ENCODE measurements at regions not wholly inside any gene's neighbourhood (a gene's known extent, or its start where the extent isn't known, plus 50 kb on each side); places are given as distances from the start of the nearest gene placed in this dataset.

DNA sequence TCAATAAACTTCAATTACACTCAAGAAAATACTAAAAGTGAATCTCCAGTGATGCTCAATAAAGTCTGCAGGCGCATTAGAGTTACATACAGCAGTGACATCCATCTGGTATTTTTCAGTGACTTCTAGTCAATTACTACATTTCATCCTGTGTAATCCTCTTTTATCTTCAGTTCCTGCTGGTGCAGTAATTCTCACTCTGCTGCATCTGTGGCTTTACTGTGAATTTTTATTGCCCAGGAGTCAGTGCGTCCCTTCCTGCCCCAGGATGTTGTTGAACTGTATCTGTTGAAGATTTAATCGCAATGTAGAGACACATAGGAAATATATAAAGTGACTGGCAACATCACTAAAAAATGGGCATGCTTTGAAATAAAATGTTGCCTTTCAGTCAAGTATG, 196.3 kb upstream of the TMTC4 start:
- Histone ChIP-seq H3K36me3 (ENCODE audit: insufficient read depth) (no peaks in the 10 kb centered on the region), H3K4me3 (ENCODE audit: low read depth, low read length) (no peak overlapping the region), H3K27ac (ENCODE audit: low read depth) (no peak overlapping the region), H3K4me1 (ENCODE audit: insufficient read depth) (no peaks in the 10 kb centered on the region)
- no peak for DNase-seq (ENCODE audit: extremely low spot score)
- 25% methylated on average over 3 of the region's 3 CpGs for WGBS

DNA sequence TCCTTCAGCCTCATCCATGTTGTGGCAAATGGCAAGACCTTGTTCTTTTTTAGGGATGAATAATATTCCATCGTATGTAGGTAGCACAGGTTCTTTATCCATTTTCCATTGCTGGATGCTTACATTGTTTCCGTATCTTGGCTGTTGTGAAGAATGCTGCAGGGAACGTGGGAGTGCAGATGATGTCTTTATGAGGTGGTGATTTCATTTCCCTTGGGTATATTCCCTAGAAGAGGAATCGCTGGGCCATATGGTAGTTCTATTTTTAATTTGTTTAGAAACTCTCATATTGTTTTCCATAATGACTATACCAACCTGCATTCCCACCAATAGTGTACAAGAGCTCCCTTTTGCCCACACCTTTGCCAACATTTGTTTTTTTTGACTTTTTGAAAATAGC, 186.3 kb upstream of the TMTC4 start:
- no peak overlapping the region for H3K4me3 ChIP-seq (ENCODE audit: low read depth, low read length)
- no peaks in the 10 kb centered on the region for H3K36me3 ChIP-seq (ENCODE audit: insufficient read depth)
- DNase-seq (ENCODE audit: extremely low spot score) = no peak
- H3K4me1 ChIP-seq (ENCODE audit: insufficient read depth) = no peaks in the 10 kb centered on the region
- H3K27ac ChIP-seq (ENCODE audit: low read depth) = no peak overlapping the region
- WGBS = 39% methylated on average over 4 of the region's 4 CpGs

GRCh38 chr13:100859861-100860260, 185.3 kb upstream of the TMTC4 start:
- no peak overlapping the region for H3K4me3 ChIP-seq (ENCODE audit: low read depth, low read length)
- H3K36me3 ChIP-seq (ENCODE audit: insufficient read depth) = no peaks in the 10 kb centered on the region
- no peak overlapping the region for H3K27ac ChIP-seq (ENCODE audit: low read depth)
- H3K4me1 ChIP-seq (ENCODE audit: insufficient read depth) = no peaks in the 10 kb centered on the region
- DNase-seq (ENCODE audit: extremely low spot score) = no peak
- 87% methylated on average over 5 of the region's 5 CpGs for WGBS

DNA sequence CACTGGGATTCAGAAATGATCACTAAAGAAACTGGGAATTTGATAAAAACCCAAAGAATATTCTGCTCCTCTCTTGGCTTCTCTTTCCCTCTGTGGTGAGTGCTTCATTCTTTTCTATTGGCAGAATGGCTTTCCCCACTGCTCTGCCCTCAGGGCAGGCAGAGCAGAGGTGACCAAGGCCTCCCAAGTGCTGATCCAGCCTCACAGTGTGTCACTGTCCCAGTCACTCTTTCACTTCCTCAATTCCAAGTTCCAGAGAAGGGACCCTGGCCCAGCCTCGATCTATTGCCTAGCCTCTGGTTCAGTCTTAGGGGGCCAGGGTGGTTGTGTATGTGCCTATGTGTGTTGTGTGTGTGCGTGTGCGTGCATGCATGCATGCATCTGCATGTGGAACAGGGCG, 180.6 kb upstream of the TMTC4 start:
- H3K36me3 ChIP-seq (ENCODE audit: insufficient read depth) = no peaks in the 10 kb centered on the region
- H3K27ac ChIP-seq (ENCODE audit: low read depth) = no peak overlapping the region
- H3K4me3 ChIP-seq (ENCODE audit: low read depth, low read length) = no peak overlapping the region
- WGBS = 94% methylated on average over 4 of the region's 4 CpGs
- H3K4me1 ChIP-seq (ENCODE audit: insufficient read depth) = no peaks in the 10 kb centered on the region
- no peak for DNase-seq (ENCODE audit: extremely low spot score)

GRCh38 chr13:100854006-100854405, 179.4 kb upstream of the TMTC4 start:
- H3K4me3 ChIP-seq (ENCODE audit: low read depth, low read length) = no peak overlapping the region
- H3K36me3 ChIP-seq (ENCODE audit: insufficient read depth) = no peaks in the 10 kb centered on the region
- H3K4me1 ChIP-seq (ENCODE audit: insufficient read depth) = no peaks in the 10 kb centered on the region
- no peak for DNase-seq (ENCODE audit: extremely low spot score)
- 40% methylated on average over 6 of the region's 6 CpGs for WGBS
- H3K27ac ChIP-seq (ENCODE audit: low read depth) = no peak overlapping the region

DNA sequence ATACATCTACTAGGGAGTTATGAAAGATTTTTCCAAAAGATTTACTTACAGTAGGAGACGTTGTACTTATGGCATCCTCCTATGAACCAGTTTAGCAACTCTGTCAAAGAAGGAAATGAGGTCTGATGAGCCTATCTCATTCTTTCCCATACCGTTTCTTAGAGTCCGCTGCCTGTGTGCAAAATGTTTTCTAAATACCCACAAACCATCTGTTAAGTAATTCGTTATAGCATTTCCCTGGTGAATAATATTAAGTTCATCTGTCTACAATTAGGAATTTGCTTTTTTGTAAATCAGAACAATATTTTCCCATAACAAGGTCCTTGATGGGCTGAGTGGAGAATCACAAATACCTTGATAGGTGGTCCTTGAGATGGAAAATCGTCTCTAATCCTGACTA, 178.8 kb upstream of the TMTC4 start:
- no peaks in the 10 kb centered on the region for H3K36me3 ChIP-seq (ENCODE audit: insufficient read depth)
- WGBS = 69% methylated on average over 5 of the region's 5 CpGs
- H3K27ac ChIP-seq (ENCODE audit: low read depth) = no peak overlapping the region
- DNase-seq (ENCODE audit: extremely low spot score) = no peak
- H3K4me1 ChIP-seq (ENCODE audit: insufficient read depth) = no peaks in the 10 kb centered on the region
- no peak overlapping the region for H3K4me3 ChIP-seq (ENCODE audit: low read depth, low read length)

DNA sequence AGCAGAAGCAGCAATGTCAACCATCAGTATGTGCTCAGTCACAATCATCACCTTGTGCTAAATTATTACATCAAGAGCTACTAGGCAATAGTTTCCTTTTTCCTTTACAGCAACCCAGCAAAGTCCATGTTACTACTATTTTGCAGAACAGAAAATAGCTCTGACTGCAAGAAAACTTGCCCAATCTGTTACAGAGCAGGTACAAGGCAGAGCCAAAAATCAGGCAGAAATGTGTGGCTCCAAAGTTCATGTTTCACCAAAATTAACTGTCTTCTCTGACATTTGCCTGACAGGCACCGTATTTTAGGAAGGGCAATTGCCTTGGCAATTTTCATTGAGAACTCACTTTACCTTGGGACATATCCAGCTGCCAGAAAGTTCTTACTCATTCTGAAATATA, 177.6 kb upstream of the TMTC4 start:
- no peaks in the 10 kb centered on the region for H3K36me3 ChIP-seq (ENCODE audit: insufficient read depth)
- no peak overlapping the region for H3K27ac ChIP-seq (ENCODE audit: low read depth)
- H3K4me1 ChIP-seq (ENCODE audit: insufficient read depth) = no peaks in the 10 kb centered on the region
- 67% methylated on average over 1 of the region's 1 CpG for WGBS
- no peak overlapping the region for H3K4me3 ChIP-seq (ENCODE audit: low read depth, low read length)
- no peak for DNase-seq (ENCODE audit: extremely low spot score)

DNA sequence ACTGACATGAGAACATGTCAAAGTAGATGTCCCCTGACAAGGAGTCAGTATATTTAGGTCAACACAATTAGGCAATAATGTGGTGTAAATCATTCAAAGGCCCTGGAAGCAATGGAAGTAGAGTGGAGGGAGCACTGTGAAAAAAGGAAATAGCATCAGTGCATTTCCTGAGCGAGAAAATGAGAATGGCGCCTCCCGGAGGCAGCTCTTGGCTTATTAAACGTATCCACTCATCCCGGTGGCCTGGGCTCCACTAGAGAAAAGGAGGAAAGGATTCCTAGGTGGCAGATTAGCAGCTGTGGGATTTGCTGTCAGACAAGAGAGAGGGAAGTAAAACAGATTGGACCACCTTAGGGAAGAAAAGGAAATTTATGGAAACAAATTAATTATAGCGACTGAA, 173.7 kb upstream of the TMTC4 start:
- Histone ChIP-seq H3K27ac (ENCODE audit: low read depth) (no peak overlapping the region), H3K36me3 (ENCODE audit: insufficient read depth) (no peaks in the 10 kb centered on the region), H3K4me3 (ENCODE audit: low read depth, low read length) (no peak overlapping the region), H3K4me1 (ENCODE audit: insufficient read depth) (no peaks in the 10 kb centered on the region)
- no peak for DNase-seq (ENCODE audit: extremely low spot score)
- 90% methylated on average over 6 of the region's 6 CpGs for WGBS

DNA sequence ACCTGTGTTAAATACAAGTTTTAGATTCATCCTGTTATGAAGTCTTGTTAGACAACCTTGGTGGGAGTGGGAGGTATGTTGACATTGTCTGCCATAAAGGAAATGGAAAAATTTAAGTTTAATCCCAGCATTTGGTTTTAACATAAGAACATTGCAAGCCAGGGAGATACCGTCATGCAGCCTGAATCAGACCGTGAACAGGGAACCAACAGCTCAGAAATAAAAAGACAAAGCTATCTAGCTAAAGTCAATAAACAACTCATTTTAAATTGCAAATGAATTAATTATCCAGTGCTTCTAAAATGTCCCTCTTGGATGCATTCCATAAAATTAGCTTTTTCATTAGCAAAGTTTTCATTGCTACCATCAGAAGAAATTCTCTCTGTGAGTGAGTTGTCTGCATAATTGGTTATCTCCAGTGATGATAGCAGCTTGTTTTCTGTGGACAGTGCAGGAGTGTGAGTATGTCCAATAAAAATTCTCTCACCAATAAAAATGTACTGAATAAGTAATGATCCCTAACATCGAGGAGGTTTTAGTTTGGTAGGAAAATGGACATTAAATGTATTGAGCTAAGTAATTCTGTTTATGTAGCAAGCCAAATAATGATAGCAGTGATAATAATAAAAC, 170.6 kb upstream of the TMTC4 start:
- 41% methylated on average over 3 of the region's 3 CpGs for WGBS
- Histone ChIP-seq H3K4me3 (ENCODE audit: low read depth, low read length) (no peak overlapping the region), H3K36me3 (ENCODE audit: insufficient read depth) (no peaks in the 10 kb centered on the region), H3K4me1 (ENCODE audit: insufficient read depth) (no peaks in the 10 kb centered on the region), H3K27ac (ENCODE audit: low read depth) (no peak overlapping the region)
- no peak for DNase-seq (ENCODE audit: extremely low spot score)

- WGBS = 92% methylated on average over 1 of the region's 1 CpG
- Histone ChIP-seq H3K27ac (ENCODE audit: low read depth) (no peak overlapping the region), H3K4me3 (ENCODE audit: low read depth, low read length) (no peak overlapping the region), H3K4me1 (ENCODE audit: insufficient read depth) (no peaks in the 10 kb centered on the region), H3K36me3 (ENCODE audit: insufficient read depth) (no peaks in the 10 kb centered on the region)
- DNase-seq (ENCODE audit: extremely low spot score) = no peak
These were observed 167.5 kb upstream of the TMTC4 start for GRCh38 chr13:100842136-100842535.

GRCh38 chr13:100838387-100838786, 163.8 kb upstream of the TMTC4 start:
- Histone ChIP-seq H3K4me1 (ENCODE audit: insufficient read depth) (no peaks in the 10 kb centered on the region), H3K4me3 (ENCODE audit: low read depth, low read length) (no peak overlapping the region), H3K36me3 (ENCODE audit: insufficient read depth) (no peaks in the 10 kb centered on the region), H3K27ac (ENCODE audit: low read depth) (no peak overlapping the region)
- 96% methylated on average over 2 of the region's 2 CpGs for WGBS
- no peak for DNase-seq (ENCODE audit: extremely low spot score)

GRCh38 chr13:100837631-100838030, 163.0 kb upstream of the TMTC4 start:
- Histone ChIP-seq H3K36me3 (ENCODE audit: insufficient read depth) (no peaks in the 10 kb centered on the region), H3K4me1 (ENCODE audit: insufficient read depth) (no peaks in the 10 kb centered on the region), H3K4me3 (ENCODE audit: low read depth, low read length) (no peak overlapping the region), H3K27ac (ENCODE audit: low read depth) (no peak overlapping the region)
- 81% methylated on average over 1 of the region's 1 CpG for WGBS
- no peak for DNase-seq (ENCODE audit: extremely low spot score)

DNA sequence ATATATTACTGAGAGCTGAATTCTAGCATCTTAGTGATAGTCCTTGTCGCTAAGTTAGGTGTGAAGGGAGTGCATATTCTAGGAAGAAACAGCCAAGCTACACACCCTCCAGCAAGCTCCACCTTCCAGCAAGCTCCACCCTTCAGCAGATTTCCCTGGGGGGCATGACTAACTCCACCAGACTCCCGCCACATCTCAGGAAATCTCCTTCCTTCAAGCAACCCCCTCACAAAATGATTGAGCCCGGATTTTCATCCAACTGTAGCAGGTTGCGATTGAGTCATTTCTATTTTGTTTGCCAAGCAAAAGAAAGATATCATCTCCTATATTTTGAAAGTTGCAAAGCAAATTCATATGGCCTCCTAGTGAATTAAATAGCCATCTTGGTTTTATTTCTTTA, 162.1 kb upstream of the TMTC4 start:
- no peak for DNase-seq (ENCODE audit: extremely low spot score)
- H3K36me3 ChIP-seq (ENCODE audit: insufficient read depth) = no peaks in the 10 kb centered on the region
- WGBS = 81% methylated on average over 4 of the region's 4 CpGs
- no peak overlapping the region for H3K27ac ChIP-seq (ENCODE audit: low read depth)
- no peaks in the 10 kb centered on the region for H3K4me1 ChIP-seq (ENCODE audit: insufficient read depth)
- no peak overlapping the region for H3K4me3 ChIP-seq (ENCODE audit: low read depth, low read length)

GRCh38 chr13:100835695-100836094, 161.1 kb upstream of the TMTC4 start:
- no peaks in the 10 kb centered on the region for H3K4me1 ChIP-seq (ENCODE audit: insufficient read depth)
- no peak overlapping the region for H3K4me3 ChIP-seq (ENCODE audit: low read depth, low read length)
- H3K36me3 ChIP-seq (ENCODE audit: insufficient read depth) = no peaks in the 10 kb centered on the region
- no peak overlapping the region for H3K27ac ChIP-seq (ENCODE audit: low read depth)
- no peak for DNase-seq (ENCODE audit: extremely low spot score)
- 92% methylated on average over 5 of the region's 5 CpGs for WGBS

DNA sequence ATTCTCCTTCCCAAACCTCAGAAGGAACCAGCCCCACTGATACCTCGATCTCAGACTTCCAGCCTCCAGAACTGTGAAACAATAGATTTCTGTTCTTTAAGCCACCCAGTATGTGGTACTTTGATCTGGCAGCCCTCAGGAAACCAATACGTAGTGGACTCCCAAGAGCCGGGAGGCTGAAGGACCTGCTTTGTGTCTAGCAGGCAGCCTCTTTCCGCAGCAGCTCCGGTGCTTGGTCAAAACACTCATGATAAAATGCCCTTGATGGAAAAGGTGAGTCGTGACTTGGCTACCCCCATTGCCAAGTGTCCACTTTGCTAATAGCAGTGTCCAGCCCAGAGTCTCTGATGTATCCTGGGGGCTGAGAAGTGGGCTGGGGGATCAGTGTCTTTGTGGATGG, 158.8 kb upstream of the TMTC4 start:
- no peaks in the 10 kb centered on the region for H3K4me1 ChIP-seq (ENCODE audit: insufficient read depth)
- H3K4me3 ChIP-seq (ENCODE audit: low read depth, low read length) = no peak overlapping the region
- WGBS = 82% methylated on average over 6 of the region's 6 CpGs

More for the DNA sequence above, 158.8 kb upstream of the TMTC4 start:
- Histone ChIP-seq H3K36me3 (ENCODE audit: insufficient read depth) (no peaks in the 10 kb centered on the region), H3K27ac (ENCODE audit: low read depth) (no peak overlapping the region)
- DNase-seq (ENCODE audit: extremely low spot score) = no peak

Data from urinary bladder (tissue), 3 donors.